Endothelial cell (in vitro differentiated cells): ENCODE measurements at regions not wholly inside any gene's neighbourhood (a gene's known extent, or its start where the extent isn't known, plus 50 kb on each side); places are given as distances from the start of the nearest gene placed in this dataset.

Experiments used
- DNase-seq: peaks from one replicate; pipeline ENCODE4 v3.0.0; 2021; ENCODE audit warnings: low spot score
- H3K27ac Mint-ChIP-seq: one replicate; pipeline ENCODE4 v1.8.0; 2021; ENCODE audit warnings: mixed read lengths, inconsistent platforms; ENCODE audit not compliant: unreplicated experiment
- H3K27me3 Mint-ChIP-seq: one replicate; pipeline ENCODE4 v1.8.0; 2021; ENCODE audit warnings: mild to moderate bottlenecking, moderate library complexity, mixed read lengths, inconsistent platforms; ENCODE audit not compliant: unreplicated experiment
- H3K36me3 Mint-ChIP-seq: one replicate; pipeline ENCODE4 v1.8.0; 2021; ENCODE audit warnings: mild to moderate bottlenecking, low read depth, mixed read lengths, inconsistent platforms; ENCODE audit not compliant: unreplicated experiment
- H3K4me1 Mint-ChIP-seq: one replicate; pipeline ENCODE4 v1.8.0; 2021; ENCODE audit warnings: mild to moderate bottlenecking, mixed read lengths, inconsistent platforms; ENCODE audit not compliant: unreplicated experiment
- H3K4me3 Mint-ChIP-seq: one replicate; pipeline ENCODE4 v1.8.0; 2021; ENCODE audit warnings: mild to moderate bottlenecking, mixed read lengths, inconsistent platforms; ENCODE audit not compliant: unreplicated experiment
- H3K9me3 Mint-ChIP-seq: one replicate; pipeline ENCODE4 v1.8.0; 2021; ENCODE audit warnings: mixed read lengths, inconsistent platforms; ENCODE audit not compliant: unreplicated experiment
- CTCF ChIP-seq: fragments of 200-600 bp; sonication (generic); IDR thresholded peaks from one replicate; pipeline ENCODE4 v1.5.0; 2021; ENCODE audit warnings: antibody characterized with exemption; ENCODE audit not compliant: unreplicated experiment

GRCh38 chr5:143541943-143542797 is 138.7 kb upstream of the NR3C1 start:
- no peak for TF ChIP-seq CTCF
- no peak overlapping the region for H3K27ac Mint-ChIP-seq
- no peaks in the 10 kb centered on the region for H3K4me1 Mint-ChIP-seq
- no peak overlapping the region for H3K4me3 Mint-ChIP-seq
- DNase-seq: no peak
- no peaks in the 10 kb centered on the region for H3K27me3 Mint-ChIP-seq
- H3K9me3 Mint-ChIP-seq: no peaks in the 10 kb centered on the region
- no peaks in the 10 kb centered on the region for H3K36me3 Mint-ChIP-seq

- Mint-ChIP-seq H3K4me3 (no peak overlapping the region), H3K27ac (no peak overlapping the region), H3K36me3 (no peaks in the 10 kb centered on the region), H3K4me1 (no peaks in the 10 kb centered on the region), H3K27me3 (no peaks in the 10 kb centered on the region), H3K9me3 (no peaks in the 10 kb centered on the region)
- no peak for TF ChIP-seq CTCF
- DNase-seq: no peak
These were observed 136.3 kb upstream of the NR3C1 start for GRCh38 chr5:143539742-143540141.

- H3K9me3 Mint-ChIP-seq: no peaks in the 10 kb centered on the region
- no peak for DNase-seq
- H3K4me3 Mint-ChIP-seq: no peak overlapping the region
- no peaks in the 10 kb centered on the region for H3K36me3 Mint-ChIP-seq
- H3K27me3 Mint-ChIP-seq: peaks cover 1% of the 10 kb centered on the region
- TF ChIP-seq CTCF: no peak
- H3K27ac Mint-ChIP-seq: no peak overlapping the region
- H3K4me1 Mint-ChIP-seq: no peaks in the 10 kb centered on the region
These were observed 133.6 kb upstream of the NR3C1 start for GRCh38 chr5:143537056-143537455.

- no peak for DNase-seq
These were observed 132.9 kb upstream of the NR3C1 start for GRCh38 chr5:143536364-143536763.

More at GRCh38 chr5:143536364-143536763, 132.9 kb upstream of the NR3C1 start:
- H3K27ac Mint-ChIP-seq: no peak overlapping the region
- no peak for TF ChIP-seq CTCF
- no peak overlapping the region for H3K4me3 Mint-ChIP-seq
- H3K27me3 Mint-ChIP-seq: peaks cover 1% of the 10 kb centered on the region
- no peaks in the 10 kb centered on the region for H3K4me1 Mint-ChIP-seq
- H3K9me3 Mint-ChIP-seq: no peaks in the 10 kb centered on the region
- H3K36me3 Mint-ChIP-seq: no peaks in the 10 kb centered on the region
